MM.1S (cell line): ENCODE measurements at regions not wholly inside any gene's neighbourhood (a gene's known extent, or its start where the extent isn't known, plus 50 kb on each side); places are given as distances from the start of the nearest gene placed in this dataset.

Source experiments
- DNase-seq: peaks from one replicate; pipeline ENCODE4 v3.0.0-alpha.2; 2015
- H2AFZ ChIP-seq: fragments of 300-600 bp; sonication (generic); 2 replicates; pipeline ENCODE4 v1.6.0; 2016; ENCODE audit warnings: antibody characterized with exemption, low read length
- H3F3A ChIP-seq: fragments of 300-600 bp; sonication (generic); 2 replicates; pipeline ENCODE4 v1.6.1; 2016; ENCODE audit warnings: mild to moderate bottlenecking, antibody characterized with exemption, low read length, moderate library complexity, mixed read lengths; ENCODE audit not compliant: insufficient read depth
- H3K27ac ChIP-seq: fragments of 300-600 bp; sonication (generic); 2 replicates; pipeline ENCODE4 v1.5.1; 2016; ENCODE audit warnings: mild to moderate bottlenecking, low read length
- H3K27me3 ChIP-seq: fragments of 300-600 bp; sonication (generic); replicated peaks from 2 replicates; pipeline ENCODE4 v1.6.0; 2016; ENCODE audit warnings: low read length; ENCODE audit not compliant: insufficient read depth
- H3K36me3 ChIP-seq: fragments of 300-600 bp; sonication (generic); replicated peaks from 2 replicates; pipeline ENCODE4 v1.6.1; 2016; ENCODE audit warnings: mild to moderate bottlenecking, low read length, mixed read lengths; ENCODE audit not compliant: insufficient read depth
- H3K4me1 ChIP-seq: fragments of 300-600 bp; sonication (generic); 2 replicates; pipeline ENCODE4 v1.6.1; 2016; ENCODE audit warnings: low read length, mixed read lengths
- H3K4me2 ChIP-seq: fragments of 300-600 bp; sonication (generic); 2 replicates; pipeline ENCODE4 v1.6.0; 2016; ENCODE audit warnings: low read depth, low read length
- H3K4me3 ChIP-seq: fragments of 300-600 bp; sonication (generic); 2 replicates; pipeline ENCODE4 v1.5.1; 2016; ENCODE audit warnings: low read length, mixed read lengths
- H3K79me2 ChIP-seq: fragments of 300-600 bp; sonication (generic); 2 replicates; pipeline ENCODE4 v1.6.1; 2016; ENCODE audit warnings: mixed run types, low read length, mixed read lengths
- H3K9ac ChIP-seq: fragments of 300-600 bp; sonication (generic); 2 replicates; pipeline ENCODE4 v1.6.1; 2016; ENCODE audit warnings: low read length, mixed read lengths
- H3K9me2 ChIP-seq: fragments of 300-600 bp; sonication (generic); replicated peaks from 2 replicates; pipeline ENCODE4 v1.6.1; 2016; ENCODE audit warnings: mild to moderate bottlenecking, low read length, mixed read lengths; ENCODE audit not compliant: insufficient read depth
- H3K9me3 ChIP-seq: fragments of 300-600 bp; sonication (generic); replicated peaks from 2 replicates; pipeline ENCODE4 v1.6.1; 2016; ENCODE audit warnings: mild to moderate bottlenecking, low read length, mixed read lengths; ENCODE audit not compliant: insufficient read depth
- H4K20me1 ChIP-seq: fragments of 300-600 bp; sonication (generic); 2 replicates; pipeline ENCODE4 v1.6.1; 2016; ENCODE audit warnings: mild to moderate bottlenecking, low read length, moderate library complexity, mixed read lengths; ENCODE audit not compliant: insufficient read depth
- EZH2 ChIP-seq: fragments of 300-600 bp; sonication (generic); optimal IDR thresholded peaks from 2 replicates; pipeline ENCODE3; 2017; ENCODE audit warnings: low read depth, mild to moderate bottlenecking, antibody characterized with exemption, low read length, mixed read lengths
- EZH2phosphoT487 ChIP-seq: fragments of 300-600 bp; sonication (generic); IDR thresholded peaks from 2 replicates; pipeline ENCODE4 v1.6.1; 2018; ENCODE audit warnings: antibody characterized with exemption, low read length
- TF ChIP-seq, protein P1 (sequence below): fragments of 300-600 bp; sonication (generic); IDR thresholded peaks from 2 replicates; pipeline ENCODE4 v1.5.1; 2016; ENCODE audit warnings: antibody characterized with exemption, low read length, mixed read lengths

DNA sequence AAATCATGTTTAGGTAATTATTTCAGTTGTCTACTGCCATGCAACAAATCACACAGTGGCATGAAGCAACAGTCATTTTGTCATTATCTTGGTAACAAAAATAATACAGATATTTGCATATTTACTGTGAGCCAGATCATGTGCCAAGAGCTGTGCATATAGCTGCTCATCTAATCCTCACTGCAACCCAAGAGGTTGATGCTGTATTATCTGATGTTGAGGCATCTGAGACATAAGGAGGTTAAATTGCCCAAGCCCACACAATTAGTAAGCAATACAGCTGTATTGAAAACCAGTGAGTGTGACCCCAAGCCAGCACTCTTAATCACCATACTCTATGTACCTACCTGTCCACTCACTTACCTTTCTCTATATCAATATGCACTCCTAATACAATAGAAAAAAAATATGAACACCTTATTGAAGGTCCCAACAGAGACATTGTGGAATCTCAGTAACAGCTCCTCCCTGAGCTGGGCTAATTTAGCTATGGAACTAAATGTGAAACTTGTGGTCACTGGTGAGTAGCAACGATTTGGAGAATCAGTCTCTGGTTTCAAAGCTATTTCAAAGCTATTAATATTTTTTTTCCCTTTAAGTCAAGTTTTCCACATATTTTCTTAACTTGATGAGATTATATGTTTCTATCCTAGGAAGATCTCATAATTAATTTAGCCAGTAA, 185.2 kb downstream of the KLF12 start:
- H3K4me2 ChIP-seq: peak overlapping the region; percentile 53
- H2AFZ ChIP-seq: no peak overlapping the region

DNA sequence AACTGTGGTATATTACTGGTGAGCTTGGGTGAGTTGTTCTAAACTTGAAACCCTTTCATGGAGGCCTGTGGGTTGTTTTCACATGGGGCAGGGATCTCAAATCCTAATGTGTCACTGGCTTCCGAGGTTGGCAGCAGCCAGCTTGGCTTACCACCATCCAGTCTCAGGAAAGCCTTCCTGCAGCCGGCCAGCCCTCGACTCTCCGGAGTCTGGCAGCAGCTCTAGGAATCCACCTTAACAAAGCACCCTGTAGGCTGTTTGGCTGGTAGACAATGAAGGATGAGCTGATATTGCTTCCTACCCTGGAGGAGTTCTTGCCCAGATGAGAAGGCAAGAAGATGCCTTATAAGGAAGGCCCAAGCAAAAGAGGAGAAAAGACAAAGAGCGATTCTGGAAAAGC, 188.3 kb downstream of the KLF12 start:
- Histone ChIP-seq H4K20me1 (no peaks in the 10 kb centered on the region), H3F3A (no peaks in the 10 kb centered on the region), H3K9me3 (no peaks in the 10 kb centered on the region), H3K79me2 (peaks cover 30% of the 10 kb centered on the region; the same call in 1 of the 2 replicates), H3K4me1 (peaks cover 27% of the 10 kb centered on the region), H3K9ac (no peak overlapping the region), H3K36me3 (no peaks in the 10 kb centered on the region), H3K4me2 (no peak overlapping the region), H3K4me3 (no peak overlapping the region), H2AFZ (no peak overlapping the region), H3K27ac (no peak overlapping the region), H3K27me3 (no peaks in the 10 kb centered on the region), H3K9me2 (no peaks in the 10 kb centered on the region)
- TF ChIP-seq EZH2 (no peak), EZH2phosphoT487 (no peak)
- TF ChIP-seq, protein P1, sequence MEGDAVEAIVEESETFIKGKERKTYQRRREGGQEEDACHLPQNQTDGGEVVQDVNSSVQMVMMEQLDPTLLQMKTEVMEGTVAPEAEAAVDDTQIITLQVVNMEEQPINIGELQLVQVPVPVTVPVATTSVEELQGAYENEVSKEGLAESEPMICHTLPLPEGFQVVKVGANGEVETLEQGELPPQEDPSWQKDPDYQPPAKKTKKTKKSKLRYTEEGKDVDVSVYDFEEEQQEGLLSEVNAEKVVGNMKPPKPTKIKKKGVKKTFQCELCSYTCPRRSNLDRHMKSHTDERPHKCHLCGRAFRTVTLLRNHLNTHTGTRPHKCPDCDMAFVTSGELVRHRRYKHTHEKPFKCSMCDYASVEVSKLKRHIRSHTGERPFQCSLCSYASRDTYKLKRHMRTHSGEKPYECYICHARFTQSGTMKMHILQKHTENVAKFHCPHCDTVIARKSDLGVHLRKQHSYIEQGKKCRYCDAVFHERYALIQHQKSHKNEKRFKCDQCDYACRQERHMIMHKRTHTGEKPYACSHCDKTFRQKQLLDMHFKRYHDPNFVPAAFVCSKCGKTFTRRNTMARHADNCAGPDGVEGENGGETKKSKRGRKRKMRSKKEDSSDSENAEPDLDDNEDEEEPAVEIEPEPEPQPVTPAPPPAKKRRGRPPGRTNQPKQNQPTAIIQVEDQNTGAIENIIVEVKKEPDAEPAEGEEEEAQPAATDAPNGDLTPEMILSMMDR: no peak
- no peak for DNase-seq

More for the DNA sequence above, 185.2 kb downstream of the KLF12 start:
- H3K9ac ChIP-seq: no peak overlapping the region
- H3K27ac ChIP-seq: peak overlapping the region; percentile 12; the same call in 1 of the 2 replicates
- H3K9me2 ChIP-seq: no peaks in the 10 kb centered on the region
- no peaks in the 10 kb centered on the region for H4K20me1 ChIP-seq
- H3K4me1 ChIP-seq: peaks cover 28% of the 10 kb centered on the region
- H3K79me2 ChIP-seq: peaks cover 46% of the 10 kb centered on the region
- no peaks in the 10 kb centered on the region for H3K9me3 ChIP-seq
- DNase-seq: peak; percentile 30
- H3K27me3 ChIP-seq: no peaks in the 10 kb centered on the region
- H3K36me3 ChIP-seq: no peaks in the 10 kb centered on the region
- no peak overlapping the region for H3K4me3 ChIP-seq
- H3F3A ChIP-seq: no peaks in the 10 kb centered on the region
- TF ChIP-seq EZH2phosphoT487 (no peak), EZH2 (no peak)
- TF ChIP-seq, protein P1: no peak

DNA sequence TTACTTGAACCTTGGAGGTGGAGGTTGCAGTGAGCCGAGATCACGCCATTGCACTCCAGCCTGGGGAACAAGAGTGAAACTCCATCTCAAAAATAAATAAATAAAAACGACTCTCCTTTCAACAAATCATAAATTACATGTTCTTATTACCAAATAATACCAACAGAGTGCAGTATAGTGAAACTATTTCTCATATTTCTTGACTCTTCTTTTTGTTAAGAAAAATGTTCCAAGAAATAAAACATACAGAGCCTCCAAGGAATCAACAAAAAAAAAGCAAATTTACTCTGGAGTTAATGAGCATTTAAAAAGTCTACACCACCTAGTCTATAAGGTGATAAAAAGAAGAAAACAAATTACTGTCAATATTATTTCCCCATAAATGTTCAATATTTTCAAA, 188.8 kb downstream of the KLF12 start:
- Histone ChIP-seq H3K9me2 (no peaks in the 10 kb centered on the region), H3K27me3 (no peaks in the 10 kb centered on the region), H3K4me3 (no peak overlapping the region), H3K36me3 (no peaks in the 10 kb centered on the region), H3K9ac (no peak overlapping the region), H3K4me1 (peaks cover 22% of the 10 kb centered on the region), H2AFZ (no peak overlapping the region), H3K9me3 (no peaks in the 10 kb centered on the region), H3F3A (no peaks in the 10 kb centered on the region), H3K79me2 (peaks cover 25% of the 10 kb centered on the region; the same call in 1 of the 2 replicates), H3K27ac (no peak overlapping the region), H3K4me2 (no peak overlapping the region), H4K20me1 (no peaks in the 10 kb centered on the region)
- no peak for TF ChIP-seq EZH2
- TF ChIP-seq, protein P1: no peak
- TF ChIP-seq EZH2phosphoT487: no peak
- no peak for DNase-seq
